NCI-H460 (cell line): ENCODE measurements at regions not wholly inside any gene's neighbourhood (a gene's known extent, or its start where the extent isn't known, plus 50 kb on each side); places are given as distances from the start of the nearest gene placed in this dataset.
"Not testable (repeated sequence)": the region's sequence is repeated elsewhere in the genome, so short reads cannot be mapped to it uniquely, and the experiment has no call there.

ENCODE experiments used
- DNase-seq: peaks from one replicate; pipeline ENCODE4 v3.0.0-alpha.2; 2016; ENCODE audit warnings: low read depth; ENCODE audit errors: extremely low read depth

DNA sequence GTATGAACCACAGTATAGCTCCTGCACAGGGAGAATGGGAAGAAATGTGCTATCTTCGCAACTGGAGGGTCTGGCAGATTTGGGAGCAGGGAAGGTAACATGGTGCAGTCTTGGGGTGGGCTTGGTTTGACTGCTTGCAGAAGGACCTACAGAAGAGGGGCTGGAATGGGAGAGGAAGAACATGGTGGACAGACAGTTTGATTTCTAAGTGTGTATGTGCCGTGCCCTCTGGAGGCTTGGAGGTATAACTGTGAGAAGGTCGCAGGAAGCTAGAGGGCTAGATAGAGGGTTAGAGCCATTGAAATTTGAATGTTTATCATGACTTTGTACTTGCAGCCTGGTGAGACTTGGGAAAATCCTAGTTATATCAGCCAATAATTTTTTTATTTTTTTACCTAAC is 169.2 kb downstream of the SQOR start:
- no peak for DNase-seq

DNA sequence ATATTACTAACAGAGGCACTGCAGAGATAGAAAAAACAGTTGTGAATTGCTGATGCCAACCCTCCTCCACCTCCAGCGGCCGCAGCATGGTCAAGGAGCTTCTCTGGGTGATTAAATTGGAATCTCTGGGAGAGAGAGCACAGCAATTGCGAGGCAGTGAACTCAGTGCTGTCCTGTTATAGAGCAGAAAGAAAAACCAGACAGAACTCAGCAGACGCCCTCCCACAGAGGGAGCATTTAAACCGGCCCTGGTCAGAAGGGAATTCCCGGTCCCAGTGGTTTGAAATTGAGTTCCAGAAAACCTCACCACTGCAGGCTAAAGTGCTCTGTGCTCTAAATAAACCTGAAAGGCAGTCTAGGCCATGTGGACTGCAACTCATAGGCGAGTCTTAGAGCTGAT is 175.4 kb downstream of the SQOR start:
- DNase-seq = no peak

DNA sequence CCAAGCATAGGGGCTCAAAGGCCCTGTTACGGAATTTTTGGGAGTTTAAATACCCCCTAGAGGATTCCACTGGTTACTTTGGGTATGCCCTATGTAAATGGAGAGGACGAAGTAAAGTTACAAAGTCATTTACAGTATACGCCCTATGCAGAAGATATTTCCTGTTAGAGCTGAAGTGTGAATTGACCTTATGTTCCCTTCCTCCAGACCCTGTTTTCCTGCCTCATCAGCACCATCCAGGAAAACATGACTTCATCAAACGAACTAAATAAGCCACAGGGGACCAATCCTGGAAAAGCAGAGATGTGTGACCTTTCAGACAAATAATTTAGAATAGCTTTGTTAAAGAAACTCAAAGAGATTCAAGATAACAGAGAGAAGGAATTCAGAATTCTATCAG is 177.4 kb downstream of the SQOR start:
- no peak for DNase-seq

DNA sequence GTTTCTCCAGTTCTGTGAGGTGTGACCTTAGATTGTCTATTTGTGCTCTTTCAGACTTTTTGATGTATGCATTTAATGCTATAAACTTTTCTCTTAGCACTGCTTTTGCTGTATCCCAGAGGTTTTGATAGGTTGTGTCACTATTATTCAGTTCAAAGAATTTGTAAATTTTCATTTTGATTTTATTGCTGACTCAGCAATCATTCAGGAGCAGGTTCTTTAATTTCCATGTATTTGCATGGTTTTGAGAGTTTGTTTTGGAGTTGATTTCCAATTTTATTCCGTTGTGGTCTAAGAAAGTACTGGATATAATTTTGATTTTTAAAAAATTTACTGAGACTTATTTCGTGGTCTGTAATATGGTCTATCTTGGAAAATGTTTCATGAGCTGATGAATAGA is 182.7 kb downstream of the SQOR start:
- DNase-seq = not testable (repeated sequence)

DNA sequence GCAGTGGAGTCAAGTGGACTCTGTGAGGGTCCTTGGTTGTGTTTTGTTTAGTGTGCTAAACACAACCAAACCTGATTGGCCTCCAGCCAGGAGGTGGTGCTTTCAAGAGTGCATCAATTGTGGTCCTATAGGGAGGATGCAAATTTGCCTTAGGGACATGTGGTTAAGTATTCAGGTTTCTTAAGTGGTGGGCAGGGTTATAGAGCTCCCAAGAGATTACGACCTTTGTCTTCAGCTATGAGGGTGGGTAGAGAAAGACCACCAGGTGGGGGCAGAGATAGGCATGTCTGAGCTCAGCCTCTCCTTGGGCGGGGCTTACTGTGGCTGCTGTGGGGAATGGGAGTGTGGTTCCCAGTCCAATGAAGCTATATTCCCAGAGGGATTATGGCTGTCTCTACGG is 186.6 kb downstream of the SQOR start:
- no peak for DNase-seq

DNA sequence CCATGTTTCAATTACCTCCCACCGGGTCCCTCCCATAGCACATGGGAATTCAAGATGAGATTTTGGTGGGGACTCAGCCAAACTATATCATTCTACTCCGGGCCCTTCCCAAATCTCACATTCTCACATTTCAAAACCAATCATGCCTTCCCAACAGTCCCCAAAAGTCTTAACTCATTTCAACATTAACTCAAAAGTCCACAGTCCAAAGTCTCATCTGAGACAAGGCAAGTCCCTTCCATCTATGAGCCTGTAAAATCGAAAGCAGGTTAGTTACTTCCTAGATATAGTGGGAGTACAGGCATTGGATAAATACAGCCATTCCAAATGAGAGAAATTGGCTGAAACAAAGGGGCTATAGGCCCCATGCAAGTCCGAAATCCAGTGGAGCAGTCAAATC is 188.1 kb downstream of the SQOR start:
- not testable (repeated sequence) for DNase-seq

DNA sequence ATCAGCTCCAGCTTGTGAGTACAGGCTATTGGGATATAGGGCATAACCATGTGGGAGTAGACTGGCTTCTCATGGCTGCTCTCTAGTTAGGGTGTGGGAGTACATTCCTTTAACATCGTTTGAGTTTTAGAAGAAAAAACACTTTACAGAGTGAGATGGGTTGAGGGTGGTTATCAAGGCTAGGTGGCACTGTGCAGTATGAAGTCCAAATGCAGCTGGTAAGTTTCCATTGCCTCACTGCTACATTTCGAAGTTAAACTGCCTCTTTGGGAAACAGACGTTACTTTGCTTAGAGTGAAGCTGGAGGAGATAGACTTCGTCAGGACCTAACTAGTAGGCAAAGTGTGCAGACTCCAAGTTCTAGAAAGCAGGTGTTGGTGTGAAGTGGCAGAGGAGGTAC is 192.4 kb downstream of the SQOR start:
- no peak for DNase-seq

DNA sequence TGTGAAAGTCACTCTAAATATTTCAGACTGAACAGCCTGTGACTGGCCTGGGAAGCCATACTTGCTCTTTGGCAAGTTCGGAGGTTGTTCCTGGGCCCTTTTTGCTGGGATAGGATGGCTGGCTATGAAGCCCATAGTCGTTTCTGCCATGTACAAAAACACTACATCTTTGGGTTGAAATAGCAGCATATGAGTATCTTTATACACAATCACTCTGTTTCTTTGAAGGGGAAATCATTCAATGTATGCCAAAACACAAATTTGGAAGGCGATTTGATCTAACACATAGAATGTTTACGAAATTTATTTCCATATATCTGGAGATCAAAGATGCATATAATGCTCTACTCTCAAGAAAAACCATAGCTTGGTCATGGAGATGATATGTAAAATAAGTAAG is 192.9 kb downstream of the SQOR start:
- DNase-seq = no peak

DNA sequence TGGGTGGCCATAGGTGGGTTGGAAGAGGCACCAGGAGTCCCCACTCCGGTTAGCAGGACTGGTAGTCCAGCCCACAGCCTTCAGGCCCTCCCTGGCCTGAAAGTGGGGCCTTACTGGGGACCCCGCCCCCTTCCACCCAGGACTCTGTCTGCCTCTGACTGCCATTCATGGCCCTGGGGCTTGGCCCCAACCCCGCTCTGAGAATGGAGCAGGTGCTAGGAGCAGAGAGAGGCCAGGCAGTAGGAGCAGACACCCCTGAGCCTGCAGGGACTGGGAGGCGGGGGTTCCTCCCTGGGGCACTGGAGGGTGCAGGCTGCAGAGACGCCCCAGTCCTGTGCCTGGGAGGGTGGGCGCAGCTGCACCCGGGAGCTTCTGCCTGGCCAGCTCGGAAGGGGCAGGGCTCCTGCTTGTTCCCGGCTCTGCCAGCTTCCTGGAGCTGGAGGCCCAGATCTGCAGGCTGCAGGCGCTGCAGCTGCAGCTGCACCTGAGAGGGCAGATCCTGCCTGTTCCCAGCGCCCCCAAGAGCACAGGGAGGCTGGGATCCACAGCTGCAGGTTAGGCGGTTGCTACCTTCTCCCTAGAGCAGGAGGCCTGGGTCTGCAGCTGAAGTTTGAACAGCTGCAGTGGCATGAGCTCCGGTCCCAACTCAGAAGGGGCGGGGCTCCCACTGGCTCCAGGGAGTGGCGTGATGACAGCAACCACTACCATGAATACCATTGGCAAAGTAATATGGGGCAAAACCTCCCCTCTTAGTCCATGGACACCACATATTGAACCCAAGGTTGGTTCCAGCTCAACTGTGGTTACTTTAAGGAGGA is 194.7 kb downstream of the SQOR start:
- no peak for DNase-seq

DNA sequence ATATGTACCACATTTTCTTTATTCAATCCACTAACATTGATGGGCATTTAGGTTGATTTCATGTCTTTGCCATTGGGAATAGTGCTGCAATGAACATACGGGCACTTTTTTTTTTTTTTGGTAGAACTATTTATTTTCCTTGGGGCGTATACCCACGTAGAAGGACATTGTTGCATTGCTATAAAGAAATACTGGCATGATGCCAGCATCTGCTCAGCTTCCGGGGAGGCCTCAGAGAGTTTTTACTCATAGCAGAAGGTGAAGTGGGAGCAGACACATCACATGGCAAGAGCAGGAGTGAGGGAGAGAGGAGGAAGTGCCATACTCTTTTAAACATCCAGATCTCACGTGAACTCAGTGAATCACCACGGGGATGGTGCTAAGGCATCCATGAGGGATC is 197.0 kb downstream of the SQOR start:
- no peak for DNase-seq

DNA sequence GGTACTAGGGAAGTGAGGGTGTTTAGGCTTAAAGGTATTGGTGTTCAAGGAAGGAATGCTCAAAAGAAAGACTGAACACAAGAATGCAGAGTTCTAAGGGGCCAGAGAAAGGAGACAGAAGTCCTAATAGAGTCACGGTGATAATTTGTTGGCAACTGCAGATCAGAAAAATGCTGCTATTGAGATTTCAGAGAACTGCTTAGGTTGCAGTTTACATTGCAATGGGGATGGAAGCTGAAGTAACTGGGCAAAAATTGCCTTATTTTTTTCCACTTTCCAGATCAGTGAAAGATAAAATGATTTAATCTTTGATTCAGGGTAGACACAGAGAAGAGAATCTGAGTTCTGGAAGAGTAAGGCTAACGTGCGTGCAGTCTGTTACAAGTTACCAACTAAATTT is 199.8 kb downstream of the SQOR start:
- no peak for DNase-seq

DNA sequence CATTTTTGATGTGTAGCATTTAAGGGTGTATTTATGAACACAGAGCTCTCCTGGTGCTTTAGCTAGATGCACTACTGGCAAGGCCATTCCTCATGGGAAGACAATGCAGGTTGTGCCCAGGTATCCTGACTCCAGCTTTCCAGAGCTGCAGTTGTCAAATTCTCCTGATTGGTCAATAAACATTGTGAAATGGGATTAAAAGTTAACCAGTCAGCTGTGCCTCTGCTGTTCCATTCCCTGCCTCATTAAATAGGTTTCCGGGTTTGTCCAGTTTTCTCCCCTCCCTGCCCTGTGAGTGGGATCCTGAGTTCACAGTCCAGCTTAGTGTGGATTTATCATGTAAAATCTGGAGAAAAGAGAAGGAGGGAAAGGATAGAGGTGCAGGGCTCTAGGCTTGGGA is 207.3 kb downstream of the SQOR start:
- DNase-seq = no peak

DNA sequence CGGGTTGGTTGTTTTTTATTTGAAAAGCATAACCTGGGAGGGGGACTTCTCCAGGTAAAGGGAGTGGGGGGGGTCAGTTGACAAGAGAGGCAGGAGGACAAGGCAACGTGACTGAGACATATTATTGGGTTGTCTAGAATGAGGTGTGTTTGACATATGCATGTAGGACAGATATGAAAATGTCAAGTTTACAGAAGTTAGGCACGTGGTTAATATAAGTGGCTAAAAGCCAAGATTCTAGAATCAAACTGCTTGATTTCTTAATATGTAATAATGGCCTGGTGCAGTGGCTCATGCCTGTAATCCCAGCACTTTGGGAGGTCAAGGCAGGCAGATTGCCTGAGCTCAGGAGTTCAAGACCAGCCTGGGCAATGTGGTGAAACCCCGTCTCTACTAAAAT is 212.8 kb downstream of the SQOR start:
- DNase-seq = no peak

DNA sequence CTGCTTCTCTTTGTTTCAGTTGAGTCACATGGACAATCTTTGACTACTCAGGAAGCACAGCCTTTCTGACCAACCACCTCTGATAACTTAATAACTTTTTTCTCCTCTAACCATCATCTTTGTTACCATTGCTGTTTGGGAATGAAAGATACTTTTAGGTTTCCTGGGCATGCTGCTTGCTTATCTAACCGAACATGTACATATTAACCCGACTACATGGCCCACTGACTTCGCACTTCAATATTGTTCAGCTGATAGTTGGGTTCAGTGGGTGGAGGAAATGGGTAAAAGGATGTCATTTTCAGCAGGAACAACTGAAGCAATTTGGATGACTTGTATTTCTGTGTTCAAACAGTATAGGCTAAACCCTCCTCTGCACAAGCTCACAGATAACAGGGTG is 214.3 kb downstream of the SQOR start:
- no peak for DNase-seq

DNA sequence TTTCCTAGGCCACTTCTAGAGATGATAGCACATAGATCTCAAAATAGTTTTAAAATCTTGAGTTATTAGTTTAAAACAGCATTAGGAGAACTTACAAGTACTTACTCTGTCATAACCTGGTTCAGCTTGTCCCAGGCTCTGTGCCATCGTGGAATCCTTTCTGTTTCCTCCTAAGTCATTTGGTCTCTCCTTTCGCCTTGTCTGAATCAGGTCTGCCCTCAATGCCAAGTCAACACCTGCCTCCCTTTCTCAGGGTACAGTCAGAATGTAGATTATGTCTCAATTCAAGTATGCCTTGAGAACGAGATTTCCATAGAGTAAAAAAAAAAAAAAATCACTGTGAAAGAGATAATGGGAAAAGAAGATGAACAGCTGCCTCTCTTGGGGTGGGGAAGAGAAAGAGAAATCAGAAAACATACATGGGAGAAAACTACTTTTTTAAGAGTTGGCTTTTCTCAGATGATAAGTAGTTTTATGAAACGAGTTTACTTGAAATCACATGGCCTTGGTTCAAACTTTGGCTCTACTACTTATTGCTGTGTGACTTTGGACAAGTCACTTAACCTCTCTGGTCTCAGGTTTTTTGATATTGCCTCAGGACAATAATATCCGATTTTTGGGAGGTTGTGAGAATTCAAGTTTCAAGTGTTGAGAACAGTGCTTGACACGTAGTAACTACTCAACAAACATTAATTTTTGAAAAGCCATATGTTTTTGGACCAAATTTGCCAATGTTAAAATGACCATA is 219.8 kb downstream of the SQOR start:
- DNase-seq = no peak

DNA sequence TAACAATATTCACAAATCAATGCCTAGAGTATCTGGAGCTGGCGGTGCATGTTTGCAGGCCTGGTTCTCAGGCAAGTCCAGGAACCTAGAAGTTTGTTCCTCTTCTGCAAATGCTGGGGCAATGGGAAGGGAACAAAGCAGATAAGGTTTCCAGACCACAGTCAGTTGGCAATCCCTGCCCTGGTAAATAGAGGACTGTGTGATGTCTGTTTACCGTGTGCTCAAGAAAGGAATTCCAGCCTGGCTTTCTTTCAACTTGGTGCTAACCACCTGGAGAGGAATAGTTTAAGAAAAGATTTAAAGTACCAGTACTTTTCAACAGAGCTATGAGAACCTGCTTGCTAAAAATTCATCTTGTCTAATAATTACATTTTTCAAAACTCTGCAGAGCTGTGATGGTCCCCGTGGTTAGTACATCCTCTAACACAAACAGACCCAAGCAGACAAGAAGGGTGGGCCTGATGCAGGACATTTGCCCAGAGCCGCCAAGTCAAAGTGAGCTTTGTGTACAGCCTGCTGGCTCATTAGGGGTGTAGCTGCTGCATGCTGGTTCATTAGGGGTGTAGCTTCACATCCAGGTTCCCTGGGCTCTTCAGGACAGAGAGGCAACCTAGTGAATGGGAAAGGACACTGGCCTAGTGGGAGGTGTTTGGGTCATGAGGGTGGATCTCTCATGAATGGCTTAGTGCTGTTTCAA is 220.5 kb downstream of the SQOR start:
- no peak for DNase-seq

DNA sequence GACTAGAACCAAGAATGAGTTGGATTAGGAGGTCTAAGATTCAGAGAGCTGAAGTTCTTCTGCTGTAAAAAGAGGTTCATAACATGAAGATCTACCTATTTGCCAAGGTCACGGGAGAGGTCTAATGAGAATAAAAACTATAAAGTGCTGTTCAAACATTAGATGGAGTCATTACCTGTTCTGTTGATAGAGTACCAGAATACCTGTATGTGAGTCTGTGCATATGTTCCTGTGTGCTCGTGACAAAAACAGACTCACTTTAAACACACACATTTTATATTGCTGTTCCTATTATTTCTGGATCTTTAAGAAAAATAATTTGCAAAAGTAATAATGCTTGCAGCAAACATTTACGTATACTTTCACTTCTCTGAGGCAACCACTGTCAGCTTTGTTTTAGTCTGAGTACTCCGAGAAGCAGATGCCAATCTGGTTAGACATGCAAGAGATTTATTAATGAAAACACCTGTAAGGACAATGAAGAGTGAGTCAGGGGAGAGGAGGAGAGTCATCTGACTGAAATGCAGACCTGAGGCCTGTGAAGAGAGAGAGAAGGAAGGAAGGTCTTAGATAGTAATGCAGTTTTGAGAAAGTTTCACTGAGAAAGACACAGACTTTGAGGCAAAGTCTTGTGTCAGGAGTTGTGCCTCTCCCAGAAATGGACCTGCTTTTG is 221.2 kb downstream of the SQOR start:
- no peak for DNase-seq

DNA sequence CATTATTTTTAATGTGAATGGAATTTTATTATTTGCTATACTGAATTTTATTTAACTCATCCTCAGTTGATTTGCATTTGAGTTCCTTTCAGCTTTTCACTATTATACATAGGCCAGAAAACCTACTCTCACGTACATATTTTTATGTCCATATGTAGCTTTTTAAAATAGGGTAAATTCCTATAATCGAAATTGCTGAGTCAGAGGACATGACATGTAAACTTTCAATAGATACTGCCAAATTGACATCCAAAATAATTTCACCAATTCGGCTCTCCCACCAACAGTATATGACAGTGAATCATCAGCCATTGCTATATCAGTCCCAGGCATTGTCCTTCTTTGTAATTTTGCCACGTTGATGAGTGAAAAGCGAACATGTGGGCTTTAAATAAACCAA is 222.5 kb downstream of the SQOR start:
- no peak for DNase-seq

DNA sequence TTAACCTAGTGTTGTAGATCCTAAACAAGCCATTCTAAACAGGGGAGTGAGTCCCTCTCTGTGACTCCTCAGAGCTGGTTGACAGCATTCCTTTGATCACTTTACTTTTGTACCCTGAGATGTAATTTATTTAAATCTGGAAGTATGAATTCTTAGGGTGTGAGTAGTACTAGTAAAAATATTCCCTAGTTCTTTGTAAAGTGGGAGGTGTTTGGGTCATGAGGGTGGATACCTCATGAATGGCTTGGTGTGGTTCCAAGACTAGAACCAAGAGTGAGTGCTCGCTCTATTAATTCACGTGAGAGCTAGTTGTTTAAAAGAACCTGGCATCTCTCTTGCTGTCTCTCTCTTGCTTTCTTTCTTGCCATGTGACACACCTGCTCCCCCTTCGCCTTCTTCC is 223.7 kb downstream of the SQOR start:
- no peak for DNase-seq

DNA sequence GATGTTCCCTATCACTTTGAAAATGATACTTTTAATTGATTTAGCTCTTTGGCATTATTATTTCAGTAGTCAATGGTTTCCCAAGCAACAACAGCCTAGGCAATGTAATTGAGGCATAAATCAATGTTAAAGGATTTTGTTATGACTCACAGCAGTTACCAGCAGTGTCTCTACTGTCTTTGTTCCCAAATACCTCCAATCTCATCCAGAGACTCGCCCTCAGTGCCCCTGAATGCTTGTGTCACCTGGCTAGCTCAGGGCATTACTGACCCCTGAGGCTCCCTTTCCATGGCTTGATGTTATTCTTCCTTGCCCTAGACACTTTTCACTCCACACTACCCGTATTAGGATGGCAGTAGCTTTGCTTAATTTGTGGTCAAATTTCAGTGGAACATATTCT is 227.2 kb downstream of the SQOR start:
- DNase-seq = no peak

DNA sequence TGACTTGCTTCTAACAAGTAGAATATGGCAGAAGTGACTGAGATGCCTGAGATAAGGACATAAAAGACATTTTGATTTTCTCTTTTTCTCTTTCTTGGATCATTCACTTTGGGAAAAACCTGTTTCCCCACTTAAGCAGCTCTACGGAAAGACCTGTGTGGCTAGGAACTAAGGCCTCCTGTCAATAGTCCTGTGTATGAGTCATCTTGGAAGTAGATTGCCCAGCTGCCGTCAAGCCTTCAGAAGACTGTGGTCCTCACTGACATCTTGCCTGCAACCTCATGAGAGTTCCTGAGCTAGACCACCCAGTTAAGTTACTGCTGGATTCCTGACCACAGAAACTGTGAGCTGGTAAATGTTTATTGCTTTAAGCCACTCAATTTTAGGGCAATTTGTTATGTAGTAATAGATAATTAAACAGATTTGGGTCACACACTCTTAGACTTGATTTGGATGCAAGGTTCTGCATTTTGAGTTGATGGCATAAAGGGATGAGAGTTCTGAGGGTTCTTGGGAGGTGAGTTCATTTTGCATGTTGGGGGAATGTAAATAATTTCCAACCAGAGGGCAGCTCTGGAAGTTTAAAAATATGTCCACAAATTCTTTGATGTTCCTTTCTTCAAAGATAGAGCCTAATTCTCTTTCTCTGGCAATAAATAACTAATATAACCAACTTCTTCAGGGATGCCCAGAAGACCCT is 229.2 kb downstream of the SQOR start:
- no peak for DNase-seq
